ENCODE measurements at regions not wholly inside any gene's neighbourhood (a gene's known extent, or its start where the extent isn't known, plus 50 kb on each side); places are given as distances from the start of the nearest gene placed in this dataset.
"Not testable (repeated sequence)": the region's sequence is repeated elsewhere in the genome, so short reads cannot be mapped to it uniquely, and the experiment has no call there.

DNA sequence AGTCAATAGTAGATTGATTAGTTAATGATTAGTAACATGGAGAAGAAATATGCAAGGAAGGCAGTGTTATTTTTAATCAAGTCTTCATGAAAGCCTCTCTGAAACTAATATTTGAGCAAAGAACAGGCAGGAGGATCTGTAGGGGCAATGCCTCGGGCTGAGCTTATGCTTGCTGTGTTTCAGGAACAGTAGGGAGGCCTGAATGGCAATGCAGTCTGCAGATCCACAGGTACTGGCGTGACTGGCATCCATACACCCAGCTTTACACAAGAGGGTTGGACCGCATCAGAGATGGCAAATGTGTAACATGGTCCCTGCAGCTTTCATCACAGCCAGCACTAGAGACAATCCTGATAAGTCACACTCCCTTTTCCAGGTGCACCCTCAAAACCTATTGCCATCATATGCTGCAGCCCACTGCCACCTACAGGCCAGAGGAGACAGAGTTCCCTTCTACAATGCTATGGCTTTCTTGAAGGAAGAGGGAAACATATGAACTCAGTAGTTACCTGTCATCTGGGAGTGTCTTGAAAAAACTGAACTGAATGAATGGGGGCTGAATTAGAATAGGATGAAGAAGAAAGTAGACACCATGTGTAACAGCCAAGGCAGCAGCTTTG, 582.4 kb upstream of the RAB6C start:
- H3K4me1 Mint-ChIP-seq: no peaks in the 10 kb centered on the region
- H3K4me3 Mint-ChIP-seq: no peak overlapping the region
- H3K9me3 Mint-ChIP-seq (ENCODE audit: low read depth): no peaks in the 10 kb centered on the region
- no peak overlapping the region for H3K27ac Mint-ChIP-seq
- DNase-seq (peak; percentile 40), ATAC-seq (no peak)
- CTCF ChIA-PET: no interaction called here
- no peaks in the 10 kb centered on the region for H3K36me3 Mint-ChIP-seq
- no peaks in the 10 kb centered on the region for H3K27me3 Mint-ChIP-seq

DNA sequence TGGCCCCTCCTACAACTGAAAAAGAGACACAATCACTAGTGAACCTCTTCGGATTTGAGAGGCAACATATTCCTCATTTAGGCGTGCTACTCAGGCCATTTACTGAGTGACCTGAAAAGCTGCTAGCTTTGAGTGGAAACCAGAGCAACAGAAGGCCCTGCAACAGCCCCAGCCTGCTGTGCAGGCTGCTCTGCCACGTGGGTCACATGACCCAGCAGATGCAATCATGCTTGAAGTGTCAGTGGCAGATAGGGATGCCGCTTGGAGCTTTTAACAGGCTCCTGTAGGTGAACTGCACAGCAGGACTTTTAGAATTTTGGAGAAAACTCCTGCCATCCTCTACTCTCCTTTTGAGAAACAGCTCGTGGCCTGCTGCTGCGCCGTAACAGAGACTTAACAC, 578.6 kb upstream of the RAB6C start:
- no peaks in the 10 kb centered on the region for H3K4me1 Mint-ChIP-seq
- H3K27me3 Mint-ChIP-seq: no peaks in the 10 kb centered on the region
- DNase-seq (no peak), ATAC-seq (no peak)
- CTCF ChIA-PET: no interaction called here
- no peak overlapping the region for H3K4me3 Mint-ChIP-seq
- H3K36me3 Mint-ChIP-seq: no peaks in the 10 kb centered on the region
- no peak overlapping the region for H3K27ac Mint-ChIP-seq
- H3K9me3 Mint-ChIP-seq (ENCODE audit: low read depth): peaks cover 3% of the 10 kb centered on the region

DNA sequence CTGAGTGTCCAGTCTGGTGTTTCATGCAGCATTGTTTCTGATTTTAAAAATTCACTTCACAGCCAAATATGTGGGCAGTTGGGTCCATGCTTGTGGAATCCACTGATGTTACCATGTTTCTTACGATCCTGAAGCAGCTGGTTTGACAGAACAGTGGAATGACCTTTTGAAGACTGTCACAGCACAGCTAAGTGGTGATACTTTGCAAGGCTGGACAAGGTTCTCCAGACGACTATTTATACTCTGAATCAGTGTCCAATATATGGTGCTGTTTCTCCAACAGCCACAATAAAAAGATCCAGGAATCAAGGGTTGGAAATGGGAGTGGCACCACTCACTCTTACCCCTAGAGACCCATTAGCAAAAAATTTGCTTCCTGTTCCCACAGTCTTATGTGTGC, 577.4 kb upstream of the RAB6C start:
- Mint-ChIP-seq H3K27me3 (no peaks in the 10 kb centered on the region), H3K9me3 (ENCODE audit: low read depth) (peaks cover 3% of the 10 kb centered on the region), H3K36me3 (no peaks in the 10 kb centered on the region), H3K27ac (no peak overlapping the region), H3K4me1 (no peaks in the 10 kb centered on the region), H3K4me3 (no peak overlapping the region)
- DNase-seq (no peak), ATAC-seq (no peak)
- CTCF ChIA-PET: no interaction called here

DNA sequence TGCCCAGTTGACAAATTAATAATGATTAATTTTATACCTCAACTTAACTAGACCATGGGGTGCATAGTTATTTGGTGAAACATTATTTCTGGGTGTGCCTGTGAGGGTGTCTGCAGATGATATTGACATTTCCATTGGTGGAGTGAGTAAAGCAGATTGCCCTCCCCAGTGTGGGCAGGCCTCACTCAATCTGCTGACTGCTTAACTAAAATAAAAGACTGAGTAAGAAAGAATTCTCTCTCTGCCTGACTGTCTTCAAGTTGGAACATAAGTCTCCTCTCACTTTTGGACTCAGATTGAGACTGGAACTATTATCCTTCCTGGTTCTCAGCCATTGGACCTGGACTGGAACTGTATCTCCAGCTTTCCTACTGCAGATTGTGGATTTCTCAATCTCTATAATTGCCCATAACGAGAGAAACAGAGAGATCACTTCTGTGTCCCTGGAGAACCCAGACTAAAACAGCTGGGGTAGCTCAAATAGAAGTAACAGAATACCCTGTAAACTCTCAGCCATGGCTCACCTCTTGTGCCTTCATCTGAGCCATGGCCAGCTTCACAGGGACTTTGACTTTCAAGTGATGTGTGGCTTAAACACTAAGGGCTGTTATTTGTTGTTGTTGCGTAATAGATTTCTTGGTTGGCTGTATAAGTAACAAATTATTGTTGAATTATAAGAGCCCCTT, 575.3 kb upstream of the RAB6C start:
- H3K4me1 Mint-ChIP-seq: no peaks in the 10 kb centered on the region
- DNase-seq: no peak
- no peak overlapping the region for H3K27ac Mint-ChIP-seq
- CTCF ChIA-PET: no interaction called here
- no peaks in the 10 kb centered on the region for H3K36me3 Mint-ChIP-seq
- no peak overlapping the region for H3K4me3 Mint-ChIP-seq
- no peaks in the 10 kb centered on the region for H3K27me3 Mint-ChIP-seq
- no peak for ATAC-seq
- peaks cover 3% of the 10 kb centered on the region for H3K9me3 Mint-ChIP-seq (ENCODE audit: low read depth)

DNA sequence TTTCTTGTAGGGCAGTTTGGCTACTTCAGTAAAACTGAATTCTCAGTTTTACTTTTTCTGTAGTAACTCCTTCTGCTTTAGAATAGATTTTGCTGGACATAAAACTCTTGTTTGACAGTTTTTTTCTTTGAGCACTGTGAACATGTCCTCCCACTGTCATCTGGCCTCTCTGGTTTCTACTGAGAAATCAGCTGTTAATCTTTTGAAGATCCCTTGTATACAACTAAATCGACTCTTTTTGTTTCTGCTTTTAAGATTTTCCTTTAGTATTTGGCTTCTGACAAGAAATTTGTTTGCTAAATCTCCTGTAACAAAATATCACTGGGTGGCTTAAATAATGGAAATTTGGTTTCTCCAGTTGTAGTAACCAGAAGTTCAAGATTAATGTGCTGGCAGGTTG, 570.9 kb upstream of the RAB6C start:
- DNase-seq (no peak), ATAC-seq (no peak)
- no peaks in the 10 kb centered on the region for H3K4me1 Mint-ChIP-seq
- CTCF ChIA-PET: interaction anchor here (0.5 kb wide), 1 partner anchor 1698 kb away, joined by 3 read pairs; no protein-coding TSS in a partner anchor
- H3K27ac Mint-ChIP-seq: no peak overlapping the region
- H3K9me3 Mint-ChIP-seq (ENCODE audit: low read depth): no peaks in the 10 kb centered on the region
- no peaks in the 10 kb centered on the region for H3K27me3 Mint-ChIP-seq
- no peak overlapping the region for H3K4me3 Mint-ChIP-seq
- H3K36me3 Mint-ChIP-seq: no peaks in the 10 kb centered on the region

DNA sequence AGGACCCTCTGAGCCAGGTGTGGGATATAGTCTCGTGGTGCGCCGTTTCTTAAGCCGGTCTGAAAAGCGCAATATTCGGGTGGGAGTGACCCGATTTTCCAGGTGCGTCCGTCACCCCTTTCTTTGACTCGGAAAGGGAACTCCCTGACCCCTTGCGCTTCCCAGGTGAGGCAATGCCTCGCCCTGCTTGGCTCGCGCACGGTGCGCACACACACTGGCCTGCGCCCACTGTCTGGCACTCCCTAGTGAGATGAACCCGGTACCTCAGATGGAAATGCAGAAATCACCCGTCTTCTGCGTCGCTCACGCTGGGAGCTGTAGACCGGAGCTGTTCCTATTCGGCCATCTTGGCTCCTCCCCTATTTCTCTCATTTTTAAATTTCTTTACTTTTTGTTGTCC, 562.4 kb upstream of the RAB6C start:
- H3K4me3 Mint-ChIP-seq; H3K27ac Mint-ChIP-seq; CTCF ChIA-PET; DNase-seq; H3K36me3 Mint-ChIP-seq; H3K4me1 Mint-ChIP-seq; ATAC-seq; H3K27me3 Mint-ChIP-seq; H3K9me3 Mint-ChIP-seq (ENCODE audit: low read depth): not testable (repeated sequence)

DNA sequence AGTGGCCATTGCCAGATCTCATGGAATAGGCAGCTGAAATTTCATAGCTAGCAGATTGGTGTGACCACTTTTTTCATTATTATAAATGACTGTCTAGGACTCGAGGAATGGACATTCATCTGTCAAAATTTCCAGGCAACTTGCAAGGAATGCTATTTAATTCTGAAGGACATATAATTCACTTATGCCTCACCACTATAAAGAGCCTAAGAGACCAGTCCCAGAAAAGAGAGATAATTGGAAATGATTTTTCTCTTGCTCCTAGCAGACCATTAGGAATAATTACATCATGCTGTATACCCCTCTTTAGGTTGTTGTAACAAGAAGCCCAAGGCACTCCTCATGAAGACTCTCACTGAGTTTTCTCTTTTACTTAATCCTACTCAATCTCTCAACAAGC, 557.4 kb upstream of the RAB6C start:
- H3K4me1 Mint-ChIP-seq: no peaks in the 10 kb centered on the region
- no peaks in the 10 kb centered on the region for H3K27me3 Mint-ChIP-seq
- peaks cover 2% of the 10 kb centered on the region for H3K9me3 Mint-ChIP-seq (ENCODE audit: low read depth)
- no peak overlapping the region for H3K4me3 Mint-ChIP-seq
- H3K27ac Mint-ChIP-seq: no peak overlapping the region
- DNase-seq: no peak
- no peak for ATAC-seq
- CTCF ChIA-PET: no interaction called here
- no peaks in the 10 kb centered on the region for H3K36me3 Mint-ChIP-seq

DNA sequence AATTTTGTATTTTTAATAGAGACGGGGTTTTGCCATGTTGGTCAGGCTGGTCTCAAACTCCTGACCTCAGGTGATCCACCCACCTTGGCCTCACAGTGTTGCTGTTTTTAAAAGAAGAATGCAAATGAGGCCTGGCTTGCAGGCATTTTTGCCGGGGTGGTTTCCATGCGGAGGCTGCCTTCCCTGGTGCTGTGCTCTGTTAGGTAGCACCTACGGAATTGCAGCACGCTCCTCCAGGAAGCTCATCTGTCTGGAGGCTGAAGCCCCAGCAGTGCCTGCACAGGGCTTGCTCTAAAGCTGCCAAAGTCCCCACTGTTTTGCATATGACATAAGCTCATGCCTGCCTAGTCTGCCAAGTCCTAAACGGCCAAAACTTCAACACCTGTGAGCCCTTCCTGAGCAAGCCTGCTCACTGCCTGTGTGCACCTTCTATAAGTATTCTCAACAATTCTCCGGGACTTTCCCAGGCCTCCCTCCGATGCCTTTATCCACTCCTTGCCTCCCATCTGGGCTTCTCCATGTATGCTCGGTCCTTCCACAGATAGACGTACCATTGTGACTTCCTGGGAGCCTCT, 551.3 kb upstream of the RAB6C start:
- Mint-ChIP-seq H3K36me3 (no peaks in the 10 kb centered on the region), H3K27ac (no peak overlapping the region), H3K27me3 (no peaks in the 10 kb centered on the region), H3K4me3 (no peak overlapping the region), H3K9me3 (ENCODE audit: low read depth) (no peaks in the 10 kb centered on the region), H3K4me1 (no peaks in the 10 kb centered on the region)
- ATAC-seq: no peak
- DNase-seq: no peak
- CTCF ChIA-PET: no interaction called here

DNA sequence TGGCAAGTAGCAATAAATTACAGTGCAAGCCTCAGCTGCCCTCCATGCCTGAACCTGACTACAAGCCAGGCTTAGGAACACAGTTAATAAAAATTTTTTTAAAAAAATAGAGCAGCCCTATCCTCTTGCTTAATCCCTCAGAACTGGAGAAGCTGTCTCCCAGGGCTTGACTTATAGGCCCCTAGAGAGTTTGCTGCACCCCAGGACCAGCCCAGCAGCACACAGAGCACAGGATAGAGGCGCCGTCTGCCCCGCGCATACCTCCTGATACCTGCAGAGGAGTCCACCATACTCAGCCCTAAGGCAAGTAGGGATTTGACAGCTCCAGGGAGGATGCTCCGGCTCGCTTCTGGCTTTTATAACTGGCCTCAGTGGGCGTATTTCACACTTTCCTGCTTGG, 548.6 kb upstream of the RAB6C start:
- H3K36me3 Mint-ChIP-seq: no peaks in the 10 kb centered on the region
- no peak for ATAC-seq
- CTCF ChIA-PET: no interaction called here
- no peak overlapping the region for H3K4me3 Mint-ChIP-seq
- H3K9me3 Mint-ChIP-seq (ENCODE audit: low read depth): no peaks in the 10 kb centered on the region
- no peak overlapping the region for H3K27ac Mint-ChIP-seq
- DNase-seq: no peak
- H3K4me1 Mint-ChIP-seq: no peaks in the 10 kb centered on the region
- H3K27me3 Mint-ChIP-seq: no peaks in the 10 kb centered on the region

DNA sequence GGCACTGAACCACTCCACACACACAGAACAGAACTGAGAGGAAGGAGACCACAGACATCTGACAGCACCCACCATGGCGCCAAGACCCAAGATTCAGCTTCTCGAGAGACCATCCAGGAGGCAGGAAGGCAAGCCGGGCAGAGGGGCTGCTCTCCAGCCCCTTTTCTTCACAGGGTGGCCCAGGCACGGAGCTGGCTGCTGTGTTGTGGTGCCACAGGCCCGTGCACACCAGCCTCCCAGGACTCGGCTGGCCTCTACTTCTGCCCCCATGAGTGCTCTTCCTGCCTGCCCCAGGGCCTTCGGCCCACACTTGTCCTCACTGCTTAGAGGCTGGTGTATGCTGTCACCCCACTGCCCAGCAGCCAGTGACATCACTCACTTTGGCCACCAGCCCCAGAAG, 547.6 kb upstream of the RAB6C start:
- Mint-ChIP-seq H3K4me3 (no peak overlapping the region), H3K4me1 (no peaks in the 10 kb centered on the region), H3K27me3 (no peaks in the 10 kb centered on the region), H3K36me3 (no peaks in the 10 kb centered on the region), H3K9me3 (ENCODE audit: low read depth) (no peaks in the 10 kb centered on the region), H3K27ac (no peak overlapping the region)
- no peak for ATAC-seq
- CTCF ChIA-PET: no interaction called here
- no peak for DNase-seq

DNA sequence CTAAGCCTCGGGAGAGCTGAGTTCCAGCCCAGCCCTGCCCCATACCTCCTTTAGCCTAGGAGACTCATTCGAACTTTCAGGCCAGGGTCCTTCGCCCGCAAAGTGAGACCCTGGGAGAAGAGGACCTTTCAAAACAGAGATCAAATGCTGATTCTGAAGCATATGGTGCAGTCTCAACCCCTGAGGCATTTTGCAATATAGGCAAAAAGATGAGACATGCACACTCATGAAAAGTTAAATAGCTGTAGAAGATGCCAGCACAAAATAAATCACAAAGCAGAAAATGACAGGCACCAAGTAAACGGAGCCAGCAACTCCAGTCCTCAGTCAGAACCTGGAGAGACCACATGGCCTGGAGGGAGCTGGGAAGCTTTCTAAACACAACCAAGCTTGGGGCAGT, 542.7 kb upstream of the RAB6C start:
- Mint-ChIP-seq H3K27me3 (no peaks in the 10 kb centered on the region), H3K4me1 (no peaks in the 10 kb centered on the region), H3K9me3 (ENCODE audit: low read depth) (no peaks in the 10 kb centered on the region), H3K36me3 (no peaks in the 10 kb centered on the region), H3K27ac (no peak overlapping the region), H3K4me3 (no peak overlapping the region)
- no peak for ATAC-seq
- DNase-seq: no peak
- CTCF ChIA-PET: no interaction called here

DNA sequence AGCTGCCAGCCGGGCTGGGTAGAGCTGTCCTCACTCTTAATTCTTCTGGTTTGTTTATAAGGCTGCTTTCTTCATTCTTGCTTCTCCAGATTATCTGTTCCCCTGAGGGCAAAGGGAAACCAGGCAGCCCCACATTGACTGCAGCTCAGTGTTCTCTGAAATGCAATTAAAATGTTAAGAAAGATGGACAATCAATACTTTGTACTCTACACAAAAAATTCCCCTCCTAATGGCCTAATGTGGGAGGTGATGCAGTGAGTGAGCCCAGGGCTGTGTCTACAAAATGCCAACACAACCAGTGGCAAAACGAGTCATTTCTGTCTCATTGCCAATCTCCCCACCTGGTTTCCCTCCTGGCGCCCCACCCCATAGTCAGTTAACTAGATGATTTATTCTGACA, 541.7 kb upstream of the RAB6C start:
- Mint-ChIP-seq H3K27me3 (no peaks in the 10 kb centered on the region), H3K9me3 (ENCODE audit: low read depth) (no peaks in the 10 kb centered on the region), H3K27ac (no peak overlapping the region), H3K4me3 (no peak overlapping the region), H3K36me3 (no peaks in the 10 kb centered on the region), H3K4me1 (no peaks in the 10 kb centered on the region)
- no peak for DNase-seq
- no peak for ATAC-seq
- CTCF ChIA-PET: no interaction called here

DNA sequence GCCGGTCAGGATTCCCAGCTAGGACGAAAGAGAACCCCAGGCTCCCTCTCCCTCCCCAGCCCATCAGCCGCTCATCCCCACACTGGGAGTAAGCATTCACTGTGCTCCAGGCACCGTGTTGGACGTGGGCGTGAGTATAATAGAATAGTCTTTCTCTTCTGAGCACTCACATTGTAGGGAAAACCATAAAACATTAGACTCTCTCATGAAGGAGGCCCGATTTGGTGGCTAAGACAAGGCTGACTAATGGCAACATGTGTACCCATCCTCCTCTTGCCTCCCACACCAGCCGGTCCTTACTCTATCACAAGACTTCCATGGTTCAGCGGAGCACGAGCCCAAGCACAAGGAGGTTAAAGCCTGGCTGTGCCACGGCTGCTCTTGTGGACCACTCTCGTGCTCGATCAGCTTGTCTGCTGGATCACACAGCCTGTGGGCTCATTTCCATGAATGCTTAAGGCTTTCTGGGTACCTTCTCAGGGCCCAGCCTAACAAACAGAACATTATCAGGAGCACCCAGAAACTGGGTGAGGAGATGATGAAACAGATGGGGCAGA, 540.9 kb upstream of the RAB6C start:
- DNase-seq (no peak), ATAC-seq (no peak)
- H3K27me3 Mint-ChIP-seq: no peaks in the 10 kb centered on the region

More for the DNA sequence above, 540.9 kb upstream of the RAB6C start:
- CTCF ChIA-PET: no interaction called here
- Mint-ChIP-seq H3K4me3 (no peak overlapping the region), H3K4me1 (no peaks in the 10 kb centered on the region), H3K9me3 (ENCODE audit: low read depth) (no peaks in the 10 kb centered on the region), H3K27ac (no peak overlapping the region), H3K36me3 (no peaks in the 10 kb centered on the region)

Measured in activated CD8-positive, alpha-beta memory T cell treated with anti-CD3 and anti-CD28 coated beads, Interleukin-2, amount 10 ng/mL, durations not matched to agents 7 days and 5 days (primary cell).